Stomach (tissue), 4 donors: ENCODE measurements at regions not wholly inside any gene's neighbourhood (a gene's known extent, or its start where the extent isn't known, plus 50 kb on each side); places are given as distances from the start of the nearest gene placed in this dataset.

ENCODE experiments used
- POLR2A ChIP-seq, 4 donors: fragments of 450-650 bp; IDR thresholded peaks; one replicate each; pipeline ENCODE4 v1.6.1; 2016; ENCODE audit warnings: antibody characterized with exemption in 4 of 4, control low read depth in 2 of 4, mild to moderate bottlenecking in 1 of 4, moderate library complexity in 1 of 4
- POLR2AphosphoS5 ChIP-seq, 3 donors: sonication (generic); formaldehyde crosslinking; IDR thresholded peaks; one replicate each; pipeline ENCODE4 v1.6.1; 2016; ENCODE audit warnings: antibody characterized with exemption in 3 of 3
- TF ChIP-seq, protein P1 (sequence below), 7 experiments: fragments of 450-650 bp in 4 of 7; fragments of 200-600 bp in 3 of 7; sonication (generic) in 3 of 7; IDR thresholded peaks; one replicate each; pipeline ENCODE4 v1.5.1; 2016 to 2019; ENCODE audit warnings: antibody characterized with exemption in 7 of 7, control low read depth in 2 of 7, mild to moderate bottlenecking in 1 of 7

GRCh38 chr6:117206522-117206921, 58.8 kb upstream of the VGLL2 start:
- TF ChIP-seq, protein P1, sequence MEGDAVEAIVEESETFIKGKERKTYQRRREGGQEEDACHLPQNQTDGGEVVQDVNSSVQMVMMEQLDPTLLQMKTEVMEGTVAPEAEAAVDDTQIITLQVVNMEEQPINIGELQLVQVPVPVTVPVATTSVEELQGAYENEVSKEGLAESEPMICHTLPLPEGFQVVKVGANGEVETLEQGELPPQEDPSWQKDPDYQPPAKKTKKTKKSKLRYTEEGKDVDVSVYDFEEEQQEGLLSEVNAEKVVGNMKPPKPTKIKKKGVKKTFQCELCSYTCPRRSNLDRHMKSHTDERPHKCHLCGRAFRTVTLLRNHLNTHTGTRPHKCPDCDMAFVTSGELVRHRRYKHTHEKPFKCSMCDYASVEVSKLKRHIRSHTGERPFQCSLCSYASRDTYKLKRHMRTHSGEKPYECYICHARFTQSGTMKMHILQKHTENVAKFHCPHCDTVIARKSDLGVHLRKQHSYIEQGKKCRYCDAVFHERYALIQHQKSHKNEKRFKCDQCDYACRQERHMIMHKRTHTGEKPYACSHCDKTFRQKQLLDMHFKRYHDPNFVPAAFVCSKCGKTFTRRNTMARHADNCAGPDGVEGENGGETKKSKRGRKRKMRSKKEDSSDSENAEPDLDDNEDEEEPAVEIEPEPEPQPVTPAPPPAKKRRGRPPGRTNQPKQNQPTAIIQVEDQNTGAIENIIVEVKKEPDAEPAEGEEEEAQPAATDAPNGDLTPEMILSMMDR (IDR thresholded peaks at IDR 0.05), result no peak
- TF ChIP-seq POLR2AphosphoS5 (IDR thresholded peaks at IDR 0.05) (no peak), POLR2A (IDR thresholded peaks at IDR 0.05) (no peak)
